ENCODE measurements at regions not wholly inside any gene's neighbourhood (a gene's known extent, or its start where the extent isn't known, plus 50 kb on each side); places are given as distances from the start of the nearest gene placed in this dataset.

- TF ChIP-seq CTCF (conservative IDR thresholded peaks at IDR 0.05; ENCODE audit: low read length) (no peak), EZH2phosphoT487 (IDR thresholded peaks at IDR 0.05; ENCODE audit: borderline replicate concordance, low read depth, low read length) (no peak)
Measured at GRCh38 chr6:80728101-80728750, 621.8 kb downstream of the BCKDHB start.
